Osteoblast (primary cell): ENCODE measurements at regions not wholly inside any gene's neighbourhood (a gene's known extent, or its start where the extent isn't known, plus 50 kb on each side); places are given as distances from the start of the nearest gene placed in this dataset.

Experiments
- DNase-seq: peaks from one replicate; pipeline ENCODE4 v3.0.0; 2011; ENCODE audit warnings: low spot score, mixed read lengths; ENCODE audit not compliant: insufficient read length; ENCODE audit errors: missing footprints
- H2AFZ ChIP-seq: 2 replicates; pipeline ENCODE4 v1.6.0; 2011; ENCODE audit warnings: mild to moderate bottlenecking, low read length
- H3K27ac ChIP-seq: 2 replicates; pipeline ENCODE4 v1.5.1; 2011; ENCODE audit warnings: mild to moderate bottlenecking, low read depth, low read length, moderate library complexity
- H3K27me3 ChIP-seq: 2 replicates; pipeline ENCODE4 v1.6.0; 2012; ENCODE audit warnings: mild to moderate bottlenecking, control low read depth, inconsistent platforms, low read length, moderate library complexity; ENCODE audit not compliant: insufficient read depth
- H3K36me3 ChIP-seq: 2 replicates; pipeline ENCODE4 v1.5.1; 2011; ENCODE audit warnings: mild to moderate bottlenecking, low read length, control low read depth, moderate library complexity; ENCODE audit not compliant: insufficient read depth
- H3K4me1 ChIP-seq: 2 replicates; pipeline ENCODE4 v1.5.1; 2011; ENCODE audit warnings: mild to moderate bottlenecking, low read length, control low read depth, moderate library complexity; ENCODE audit not compliant: insufficient read depth
- H3K4me2 ChIP-seq: 2 replicates; pipeline ENCODE4 v1.6.0; 2011; ENCODE audit warnings: mild to moderate bottlenecking, low read length; ENCODE audit not compliant: insufficient read depth
- H3K4me3 ChIP-seq: fragments of 200-600 bp; sonication (generic); 3 replicates; pipeline ENCODE4 v1.5.1; 2012; ENCODE audit warnings: mild to moderate bottlenecking, low read length, inconsistent platforms; ENCODE audit not compliant: insufficient read depth
- H3K79me2 ChIP-seq: 2 replicates; pipeline ENCODE4 v1.6.0; 2012; ENCODE audit warnings: mild to moderate bottlenecking, low read length, control low read depth, inconsistent platforms; ENCODE audit not compliant: insufficient read depth
- H3K9me3 ChIP-seq: 2 replicates; pipeline ENCODE4 v1.5.1; 2011; ENCODE audit warnings: low read depth, low read length, control low read depth
- H4K20me1 ChIP-seq: 2 replicates; pipeline ENCODE4 v1.6.0; 2012; ENCODE audit warnings: mild to moderate bottlenecking, low read length, control low read depth; ENCODE audit not compliant: insufficient read depth
- TF ChIP-seq, protein P1 (sequence below): IDR thresholded peaks from 2 replicates; pipeline ENCODE4 v1.5.1; 2011; ENCODE audit warnings: mild to moderate bottlenecking, low read depth, low read length, moderate library complexity; ENCODE audit errors: extremely low read depth

GRCh38 chr18:54684784-54685183 is 93.7 kb downstream of the DYNAP start:
- H3K4me3 ChIP-seq, result no peak overlapping the region
- H3K36me3 ChIP-seq, result no peaks in the 10 kb centered on the region
- TF ChIP-seq, protein P1, sequence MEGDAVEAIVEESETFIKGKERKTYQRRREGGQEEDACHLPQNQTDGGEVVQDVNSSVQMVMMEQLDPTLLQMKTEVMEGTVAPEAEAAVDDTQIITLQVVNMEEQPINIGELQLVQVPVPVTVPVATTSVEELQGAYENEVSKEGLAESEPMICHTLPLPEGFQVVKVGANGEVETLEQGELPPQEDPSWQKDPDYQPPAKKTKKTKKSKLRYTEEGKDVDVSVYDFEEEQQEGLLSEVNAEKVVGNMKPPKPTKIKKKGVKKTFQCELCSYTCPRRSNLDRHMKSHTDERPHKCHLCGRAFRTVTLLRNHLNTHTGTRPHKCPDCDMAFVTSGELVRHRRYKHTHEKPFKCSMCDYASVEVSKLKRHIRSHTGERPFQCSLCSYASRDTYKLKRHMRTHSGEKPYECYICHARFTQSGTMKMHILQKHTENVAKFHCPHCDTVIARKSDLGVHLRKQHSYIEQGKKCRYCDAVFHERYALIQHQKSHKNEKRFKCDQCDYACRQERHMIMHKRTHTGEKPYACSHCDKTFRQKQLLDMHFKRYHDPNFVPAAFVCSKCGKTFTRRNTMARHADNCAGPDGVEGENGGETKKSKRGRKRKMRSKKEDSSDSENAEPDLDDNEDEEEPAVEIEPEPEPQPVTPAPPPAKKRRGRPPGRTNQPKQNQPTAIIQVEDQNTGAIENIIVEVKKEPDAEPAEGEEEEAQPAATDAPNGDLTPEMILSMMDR, result no peak
- H2AFZ ChIP-seq, result peak overlapping the region; percentile 48
- H4K20me1 ChIP-seq, result no peaks in the 10 kb centered on the region
- no peak overlapping the region for H3K27ac ChIP-seq
- no peaks in the 10 kb centered on the region for H3K79me2 ChIP-seq
- peaks cover 4% of the 10 kb centered on the region for H3K4me1 ChIP-seq
- peak overlapping the region; percentile 50 for H3K4me2 ChIP-seq
- H3K9me3 ChIP-seq, result no peaks in the 10 kb centered on the region
- H3K27me3 ChIP-seq, result no peaks in the 10 kb centered on the region
- peak; percentile 87 for DNase-seq

- Histone ChIP-seq H3K36me3 (no peaks in the 10 kb centered on the region), H3K4me1 (peaks cover 9% of the 10 kb centered on the region), H4K20me1 (no peaks in the 10 kb centered on the region), H3K27ac (no peak overlapping the region), H3K79me2 (no peaks in the 10 kb centered on the region), H3K4me3 (no peak overlapping the region), H2AFZ (no peak overlapping the region), H3K9me3 (no peaks in the 10 kb centered on the region), H3K4me2 (no peak overlapping the region), H3K27me3 (no peaks in the 10 kb centered on the region)
- DNase-seq, result no peak
- TF ChIP-seq, protein P1, result no peak
These were observed 98.3 kb downstream of the DYNAP start for GRCh38 chr18:54689319-54689718.

- Histone ChIP-seq H3K27me3 (no peaks in the 10 kb centered on the region), H3K4me1 (peaks cover 5% of the 10 kb centered on the region), H3K4me3 (peak overlapping the region; percentile 64), H2AFZ (peak overlapping the region; percentile 82), H3K36me3 (no peaks in the 10 kb centered on the region), H4K20me1 (no peaks in the 10 kb centered on the region), H3K79me2 (no peaks in the 10 kb centered on the region), H3K9me3 (no peaks in the 10 kb centered on the region), H3K4me2 (peak overlapping the region; percentile 74), H3K27ac (peak overlapping the region; percentile 10)
- TF ChIP-seq, protein P1, result no peak
- no peak for DNase-seq
These were observed 99.2 kb downstream of the DYNAP start for GRCh38 chr18:54690198-54690597.

DNA sequence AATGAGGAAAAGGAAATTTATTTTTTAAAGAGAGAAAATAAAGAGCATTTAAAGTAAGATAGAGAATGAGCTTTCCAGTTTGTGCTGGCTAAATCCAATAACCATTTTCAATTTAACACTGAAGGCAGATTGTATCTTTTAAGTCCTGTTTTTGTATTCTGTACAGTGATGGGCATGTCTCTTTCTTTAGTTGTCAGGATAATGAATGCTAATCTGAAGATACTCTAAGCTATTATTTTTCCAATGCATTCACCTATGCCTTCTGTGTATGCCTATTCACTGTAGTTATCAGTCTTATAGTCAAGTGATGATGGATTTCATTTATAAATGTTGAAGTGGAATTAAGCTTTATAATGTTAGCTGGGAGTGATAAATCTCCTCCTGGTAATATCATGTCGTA is 101.4 kb downstream of the DYNAP start:
- H3K36me3 ChIP-seq, result no peaks in the 10 kb centered on the region
- DNase-seq, result no peak
- no peak overlapping the region for H3K27ac ChIP-seq
- no peaks in the 10 kb centered on the region for H3K27me3 ChIP-seq
- TF ChIP-seq, protein P1, result no peak
- H3K4me3 ChIP-seq, result no peak overlapping the region
- H2AFZ ChIP-seq, result no peak overlapping the region
- H4K20me1 ChIP-seq, result no peaks in the 10 kb centered on the region
- H3K79me2 ChIP-seq, result no peaks in the 10 kb centered on the region
- no peaks in the 10 kb centered on the region for H3K9me3 ChIP-seq
- no peak overlapping the region for H3K4me2 ChIP-seq
- peaks cover 5% of the 10 kb centered on the region for H3K4me1 ChIP-seq
